Stimulated activated CD4-positive, alpha-beta T cell treated with anti-CD3 and anti-CD28 coated beads, Interleukin-2, amount 100 ng/mL, for 24 hours (primary cell): ENCODE measurements at regions not wholly inside any gene's neighbourhood (a gene's known extent, or its start where the extent isn't known, plus 50 kb on each side); places are given as distances from the start of the nearest gene placed in this dataset.

ENCODE experiments used
- DNase-seq, 2 donors: peaks; one replicate each; pipeline ENCODE4 v3.0.0-alpha.2; 2020

DNA sequence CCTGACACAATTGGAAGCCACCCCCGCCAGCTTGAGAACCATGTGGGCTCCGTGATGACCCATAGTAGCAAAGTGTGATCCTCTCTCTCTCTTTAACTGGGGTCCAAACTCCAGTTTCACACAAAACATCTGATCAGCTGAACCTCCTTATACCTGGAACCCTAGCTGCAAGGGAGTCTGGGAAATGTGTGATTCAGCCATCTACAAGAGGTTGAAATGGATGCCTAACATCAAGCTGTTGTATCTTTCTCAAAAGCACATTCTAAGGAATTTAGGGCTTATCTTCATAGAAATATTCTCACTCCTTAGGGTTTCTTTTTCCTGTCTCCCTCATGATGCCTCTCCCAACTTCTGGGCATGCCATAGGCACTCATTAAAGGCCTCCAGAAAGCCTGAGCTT lies 126.0 kb downstream of the BCOR start:
- no peak for DNase-seq

DNA sequence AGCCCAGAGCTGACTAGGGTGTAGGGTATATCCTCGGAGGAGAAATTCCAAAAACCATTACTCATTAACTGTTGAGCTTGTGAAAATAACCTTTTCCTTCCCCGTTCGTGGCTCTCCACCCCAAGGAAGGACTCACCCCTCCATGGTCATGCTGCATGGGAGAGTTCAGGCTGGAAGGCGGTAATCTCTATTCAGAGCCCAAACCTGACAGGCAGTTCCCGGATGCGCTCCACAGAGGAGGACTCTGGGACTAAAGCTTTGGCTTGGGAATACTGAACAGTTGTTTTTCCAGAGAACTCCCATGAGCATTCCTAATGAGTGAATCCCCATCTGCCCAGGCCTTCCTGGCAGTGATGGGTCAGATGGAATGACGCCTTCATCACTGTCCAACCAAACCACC lies 125.4 kb downstream of the BCOR start:
- DNase-seq = no peak

DNA sequence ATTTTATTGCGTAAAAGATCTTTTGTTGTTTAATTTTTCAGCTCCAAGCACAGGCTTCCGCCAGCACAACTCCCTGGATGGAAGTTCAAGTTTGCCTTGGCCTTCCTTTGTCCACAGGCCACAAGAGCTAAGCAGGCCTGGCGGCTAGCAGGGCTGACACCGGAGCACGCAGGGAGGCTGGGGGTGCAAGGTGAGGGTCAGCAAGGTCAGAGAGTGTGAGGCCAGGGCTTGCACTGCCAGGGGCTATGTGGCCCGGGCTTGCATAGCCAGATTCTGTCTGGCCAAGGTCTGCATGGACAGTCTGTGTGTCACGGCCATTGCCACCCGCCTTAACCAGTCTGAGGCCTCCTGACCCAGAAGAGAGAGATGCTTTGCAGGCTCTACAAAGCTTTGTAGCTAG lies 123.9 kb downstream of the BCOR start:
- no peak for DNase-seq

DNA sequence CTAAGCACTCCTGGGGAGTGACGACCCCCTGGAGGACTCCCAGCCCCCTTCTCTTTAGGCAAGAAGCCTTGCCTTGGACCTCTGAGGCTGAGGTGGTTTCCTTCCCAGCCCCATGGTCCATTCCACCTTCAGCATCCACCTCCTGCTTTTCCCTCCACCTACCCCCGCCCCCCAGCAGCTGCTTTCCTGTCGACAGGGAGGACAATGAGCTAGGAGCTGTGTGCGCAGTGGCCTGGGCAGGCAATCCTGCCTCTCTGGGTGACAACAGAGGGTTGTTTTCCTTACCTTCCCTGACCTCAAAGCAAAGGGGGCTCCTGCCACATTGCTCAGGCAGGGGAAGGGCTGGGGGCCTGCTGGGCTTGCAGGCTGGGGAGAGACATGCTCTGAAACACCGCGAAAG lies 123.5 kb downstream of the BCOR start:
- no peak for DNase-seq

DNA sequence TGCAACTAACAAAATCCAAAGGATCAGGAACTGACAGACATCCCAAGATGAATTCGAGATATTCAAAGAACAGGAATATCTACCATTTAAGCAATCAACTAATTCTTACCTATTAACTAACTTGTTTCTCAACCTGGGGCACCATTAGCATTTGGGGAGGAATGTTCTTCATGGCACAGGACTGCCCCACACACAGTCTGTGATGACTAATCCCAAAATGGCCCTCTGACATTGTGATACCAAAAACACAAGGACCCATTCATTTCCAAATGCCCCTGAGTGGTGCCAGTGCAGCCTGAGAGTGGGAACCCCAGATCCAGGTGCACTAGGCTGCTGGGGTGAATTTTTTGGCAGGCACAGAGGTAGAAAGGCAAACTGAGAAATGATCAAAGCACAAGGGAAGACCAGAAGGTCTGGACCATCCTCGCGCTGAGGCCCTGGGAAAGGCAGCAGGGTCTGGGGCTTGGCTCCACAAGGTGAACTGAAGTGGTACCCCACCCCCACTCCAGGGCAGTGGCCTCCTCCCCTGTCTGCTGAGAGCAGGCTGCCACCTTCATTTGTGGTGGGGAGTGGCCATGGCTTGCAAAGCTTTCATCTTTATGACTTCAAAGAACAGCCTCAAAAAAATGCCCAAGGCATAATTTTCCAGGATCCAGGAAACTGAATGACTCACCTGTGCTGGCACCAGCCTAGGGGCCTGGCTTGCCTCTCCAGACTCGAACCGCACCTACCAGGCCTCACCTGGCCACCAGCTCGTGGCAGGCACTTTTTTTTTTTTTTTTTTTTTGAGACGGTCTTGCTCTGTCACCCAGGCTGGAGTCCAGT lies 122.4 kb downstream of the BCOR start:
- DNase-seq = no peak

DNA sequence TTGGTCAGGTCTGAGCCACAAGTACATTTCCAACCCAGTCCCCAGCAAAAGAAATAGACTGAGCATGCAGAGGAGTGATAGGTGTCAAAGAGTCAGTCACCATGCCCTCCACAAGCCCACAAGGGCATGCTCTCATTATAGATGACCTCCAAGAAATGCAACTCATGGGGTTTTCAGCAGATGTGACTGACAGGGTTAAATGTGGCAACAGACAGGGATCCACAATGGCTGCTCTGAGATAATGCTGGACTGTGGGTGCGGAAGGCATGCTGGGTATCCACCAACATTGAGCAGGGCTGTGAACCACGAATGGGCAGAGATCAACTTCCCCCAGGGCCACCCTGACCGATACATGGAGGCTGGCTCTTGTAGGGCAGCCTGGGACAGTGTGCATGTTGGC lies 115.8 kb downstream of the BCOR start:
- DNase-seq = no peak

DNA sequence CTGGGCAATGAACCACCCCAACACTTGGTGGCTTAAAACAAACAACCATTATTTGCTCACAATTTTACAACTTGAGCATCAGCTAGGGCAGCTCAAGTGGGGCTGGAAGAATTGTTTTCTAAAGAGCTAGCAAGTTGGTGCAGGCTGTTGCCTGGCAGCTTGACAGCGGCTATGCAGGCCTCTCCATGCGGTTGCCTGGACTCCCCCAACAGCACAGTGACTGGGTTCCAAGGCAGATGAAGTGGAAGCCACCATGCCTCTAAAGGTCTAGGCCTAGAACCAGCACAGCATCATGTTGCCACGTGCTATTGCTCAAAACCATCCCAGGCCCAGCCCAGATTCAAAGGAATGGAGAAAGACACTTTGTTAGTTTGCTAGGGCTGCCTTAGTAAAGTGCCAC lies 114.8 kb downstream of the BCOR start:
- DNase-seq = no peak

DNA sequence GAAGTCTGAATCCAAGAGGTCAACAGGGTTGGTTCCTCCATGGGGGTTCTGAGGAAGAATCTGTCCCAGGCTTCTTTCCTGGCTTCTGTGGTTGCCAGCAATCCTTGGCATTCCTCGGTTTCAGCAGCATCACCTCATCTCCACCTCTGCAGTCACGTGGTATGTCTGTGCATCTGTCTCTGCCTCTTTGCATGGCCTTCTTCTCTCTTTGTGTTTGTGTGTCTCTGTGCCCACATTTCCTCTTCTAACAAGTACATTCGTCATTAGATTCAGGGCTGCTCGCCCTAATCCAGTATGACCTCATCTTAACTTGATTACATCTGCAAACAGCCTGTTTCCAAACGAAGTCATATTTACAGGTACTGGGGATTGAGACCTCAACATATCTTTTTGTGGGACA lies 114.0 kb downstream of the BCOR start:
- DNase-seq = no peak

DNA sequence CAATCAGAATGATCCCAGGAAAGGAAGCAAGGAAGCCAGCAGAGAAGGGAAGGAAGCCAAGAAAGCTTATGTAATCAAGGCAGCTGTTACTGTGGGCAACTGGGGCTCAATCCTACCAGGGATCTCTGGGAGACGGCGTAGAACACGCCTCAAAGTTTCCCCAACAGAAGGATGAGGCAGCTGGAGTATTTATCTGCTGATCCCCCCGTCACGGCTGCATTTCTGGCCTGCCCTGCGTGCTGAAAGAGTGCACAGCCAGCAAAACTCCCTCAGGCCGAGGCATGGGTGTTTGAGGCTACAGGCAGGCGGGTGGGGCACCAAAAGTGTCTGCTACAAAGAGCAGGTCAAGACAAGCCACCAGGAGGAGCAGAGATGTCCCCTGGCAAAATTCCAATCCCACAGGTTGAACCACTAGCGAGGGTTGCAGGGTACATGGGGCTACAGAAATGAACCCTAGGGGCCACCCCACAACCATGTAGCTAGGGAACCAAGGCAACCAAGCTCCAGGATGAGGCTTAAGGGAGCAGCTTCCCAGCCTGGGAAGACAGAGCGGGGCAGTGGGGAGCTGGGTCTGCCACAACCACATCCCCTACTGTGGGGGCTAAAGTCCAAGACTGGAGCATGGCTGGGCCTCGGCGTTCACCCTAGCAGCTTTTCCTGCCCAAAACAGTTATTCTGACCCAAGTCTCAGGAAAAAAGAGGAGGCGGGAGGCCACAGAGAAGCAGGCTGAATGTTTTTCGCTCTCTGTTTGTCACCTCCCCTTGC lies 113.4 kb downstream of the BCOR start:
- no peak for DNase-seq

DNA sequence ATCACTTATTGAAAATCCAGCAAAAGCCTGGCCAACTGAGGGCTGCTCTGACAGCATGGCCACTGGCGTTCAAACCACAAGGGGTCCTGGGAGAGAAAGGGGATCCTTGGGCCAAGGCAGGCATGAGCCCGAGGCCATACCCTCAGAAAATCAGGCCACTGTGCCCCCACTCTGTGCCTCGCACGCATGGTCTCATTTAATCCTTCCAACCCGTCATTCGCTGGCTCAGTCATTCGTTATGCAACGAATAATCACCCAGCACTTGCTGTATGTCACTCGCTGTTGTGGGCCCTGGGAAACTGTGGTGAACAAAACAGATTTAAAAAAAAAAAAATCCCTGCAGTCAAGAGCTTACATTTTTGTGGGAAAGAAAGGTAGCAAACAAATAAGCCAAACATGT lies 112.7 kb downstream of the BCOR start:
- DNase-seq = no peak

DNA sequence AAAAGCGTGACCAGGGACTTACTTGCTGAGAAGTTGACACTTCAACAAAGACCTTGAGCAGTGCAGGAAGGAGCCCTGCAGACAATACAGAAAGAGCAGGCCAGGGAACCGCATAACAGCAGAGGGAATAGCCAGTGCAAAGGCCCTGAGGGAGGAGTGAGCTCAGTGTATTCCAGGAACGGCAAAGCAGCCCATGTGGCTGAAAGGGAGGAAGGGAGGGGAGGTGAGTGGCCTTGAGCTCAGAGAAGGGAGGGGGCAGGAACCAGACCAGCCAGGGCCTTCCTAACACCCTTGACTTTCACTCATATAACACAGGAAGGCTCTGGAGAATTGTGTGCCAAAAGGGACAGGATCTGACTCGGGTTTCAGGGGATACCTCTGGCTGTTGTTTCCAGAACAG lies 112.2 kb downstream of the BCOR start:
- DNase-seq = no peak

DNA sequence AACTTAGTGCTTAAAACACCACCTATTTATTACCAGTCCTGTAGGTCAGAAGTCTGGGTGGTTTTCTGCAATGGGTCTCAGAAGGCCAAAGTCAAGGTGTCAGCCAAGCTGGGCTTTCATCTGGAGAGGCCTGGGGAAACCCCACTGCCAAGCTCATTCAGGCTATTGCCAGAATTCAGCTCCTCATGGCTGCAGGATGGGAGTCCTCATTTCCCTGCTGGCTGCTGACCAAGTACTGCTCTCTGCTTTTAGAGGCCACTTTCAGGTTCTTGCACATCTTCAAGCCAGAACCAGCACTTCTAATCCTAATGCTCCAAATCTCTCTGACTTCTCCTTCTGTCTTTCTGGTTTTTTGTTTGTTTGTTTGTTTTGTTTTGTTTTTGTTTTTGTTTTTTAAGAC lies 109.3 kb downstream of the BCOR start:
- DNase-seq = no peak

DNA sequence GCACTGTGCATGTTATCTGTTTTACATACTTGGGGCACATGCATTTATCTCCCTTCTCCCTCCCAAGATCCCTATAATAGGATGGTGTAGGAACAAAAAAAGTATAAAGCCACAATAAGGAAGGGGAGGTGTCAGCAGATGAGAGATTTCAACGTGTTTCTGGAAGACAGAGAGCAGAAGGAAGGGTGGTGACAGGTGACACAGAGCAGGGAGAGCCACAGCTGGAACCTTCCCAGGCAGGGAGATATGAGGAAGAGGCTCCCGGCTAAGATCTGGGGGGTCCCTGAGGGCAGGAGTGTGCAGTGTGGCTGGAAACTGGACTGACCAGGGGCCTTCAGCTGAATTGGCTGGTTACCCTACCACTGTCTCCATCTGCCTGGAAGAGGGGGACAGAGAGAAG lies 107.4 kb downstream of the BCOR start:
- no peak for DNase-seq

DNA sequence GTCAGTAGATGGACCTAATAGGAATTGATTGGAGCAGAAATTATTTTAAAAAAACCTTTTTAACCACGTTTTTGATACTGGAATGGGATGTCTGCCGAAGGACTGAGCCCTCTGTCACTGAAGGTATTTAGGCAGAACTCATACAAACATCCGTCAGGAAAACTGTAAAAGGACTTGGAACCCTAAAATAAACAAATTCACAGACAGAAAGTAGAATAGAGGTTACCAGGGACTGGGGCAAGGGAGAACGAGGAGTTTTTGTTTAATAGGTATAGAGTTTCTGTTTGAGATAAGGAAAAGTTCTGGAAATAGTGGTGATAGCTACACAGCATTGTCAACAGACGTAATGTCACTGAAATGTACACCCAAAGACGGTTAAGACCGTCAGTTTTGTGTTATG lies 105.5 kb downstream of the BCOR start:
- no peak for DNase-seq

DNA sequence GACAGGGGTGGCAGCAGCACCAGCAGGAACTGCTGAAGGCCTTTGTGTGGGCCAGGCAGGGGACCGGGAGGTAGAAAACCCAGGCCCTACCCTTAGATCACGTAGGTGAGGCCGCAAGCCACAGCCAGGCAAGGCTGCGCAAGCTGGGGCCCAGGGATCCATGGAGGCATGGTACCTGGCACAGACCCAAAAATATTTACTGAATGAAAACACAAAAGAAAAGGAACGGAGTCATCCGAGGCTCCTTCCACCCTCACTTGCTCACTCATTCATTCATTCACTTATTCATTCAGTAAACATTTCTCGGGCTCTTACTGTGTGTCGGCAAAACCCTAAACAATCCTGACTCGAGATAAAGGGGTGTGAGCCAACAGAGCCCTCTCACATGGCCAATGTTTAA lies 102.3 kb downstream of the BCOR start:
- DNase-seq = no peak

DNA sequence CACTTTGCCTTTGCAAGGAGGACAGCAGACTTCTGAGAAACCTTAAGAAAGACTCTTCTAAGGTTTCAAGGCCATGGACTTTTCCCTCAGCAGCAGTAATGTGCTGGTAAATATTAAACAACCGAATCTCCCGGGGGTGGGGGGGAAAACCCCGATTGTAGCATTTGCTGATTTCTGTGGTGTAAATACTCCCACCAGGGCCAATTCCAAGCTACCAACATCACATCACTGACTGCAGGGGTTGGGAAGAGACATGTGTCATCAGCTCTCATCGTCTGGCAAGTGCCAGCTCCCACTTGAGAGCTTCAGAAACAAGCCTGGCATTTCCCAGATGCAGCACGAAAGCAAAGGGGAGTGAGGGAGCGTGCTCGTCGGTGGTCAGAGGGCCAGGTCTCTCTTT lies 101.2 kb downstream of the BCOR start:
- DNase-seq = no peak

DNA sequence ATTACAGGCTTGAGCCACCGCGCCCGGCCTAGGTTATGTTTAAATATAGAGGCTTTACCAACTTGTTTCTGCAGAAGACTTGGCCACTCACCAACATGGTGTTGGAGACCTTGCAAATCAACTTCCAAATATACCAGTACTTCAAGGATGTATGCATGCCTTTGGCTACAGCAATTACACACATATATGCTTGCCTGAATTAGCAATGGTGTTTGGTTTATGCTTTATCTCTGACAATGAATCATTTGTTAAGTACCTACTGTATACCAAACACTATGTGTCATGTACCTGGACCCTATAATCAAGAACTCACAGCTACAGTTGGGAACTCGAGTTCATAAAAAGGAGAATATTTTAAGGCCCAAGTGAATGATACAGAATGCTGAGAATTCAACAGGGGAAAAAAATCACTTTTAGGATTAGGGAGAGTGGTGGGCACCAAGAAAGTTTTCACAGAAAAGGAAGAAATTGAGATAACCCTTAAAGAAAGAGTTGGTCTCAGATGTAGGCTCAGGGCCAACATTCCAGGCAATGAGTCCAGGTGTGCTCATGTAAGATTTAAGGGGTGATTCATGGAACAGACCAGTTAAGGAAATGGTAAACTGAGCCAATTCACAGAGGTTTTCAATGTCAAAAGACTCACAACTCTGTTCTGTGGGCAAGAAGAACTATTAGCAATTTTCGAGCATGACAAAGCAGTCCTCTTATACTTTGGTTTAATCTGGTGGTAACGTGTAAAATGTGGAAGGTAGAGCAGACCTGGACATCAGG lies 98.9 kb downstream of the BCOR start:
- DNase-seq = no peak
